Right renal pelvis (tissue), 4 donors: ENCODE measurements at regions not wholly inside any gene's neighbourhood (a gene's known extent, or its start where the extent isn't known, plus 50 kb on each side); places are given as distances from the start of the nearest gene placed in this dataset.

Source experiments
- DNase-seq, 4 donors: peaks; one replicate each; pipeline ENCODE4 v3.0.0-alpha.2; 2013; ENCODE audit warnings: low read depth in 4 of 4, low spot score in 3 of 4, missing footprints in 1 of 4

GRCh38 chr7:124364283-124364682 lies 331.4 kb upstream of the TMEM229A start:
- DNase-seq: no peak

- DNase-seq: no peak
These were observed 321.3 kb upstream of the TMEM229A start for GRCh38 chr7:124354201-124354600.

- DNase-seq: no peak
These were observed 319.1 kb upstream of the TMEM229A start for GRCh38 chr7:124351950-124352349.

- DNase-seq: no peak
These were observed 316.6 kb upstream of the TMEM229A start for GRCh38 chr7:124349443-124349842.

GRCh38 chr7:124338861-124339260 lies 306.0 kb upstream of the TMEM229A start:
- DNase-seq: no peak

GRCh38 chr7:124330731-124331407 lies 298.0 kb upstream of the TMEM229A start:
- DNase-seq: no peak

- no peak for DNase-seq
These were observed 295.9 kb upstream of the TMEM229A start for GRCh38 chr7:124328774-124329173.

GRCh38 chr7:124324262-124324661 lies 291.4 kb upstream of the TMEM229A start:
- no peak for DNase-seq

GRCh38 chr7:124323597-124323996 lies 290.7 kb upstream of the TMEM229A start:
- DNase-seq: no peak

GRCh38 chr7:124322561-124322960 lies 289.7 kb upstream of the TMEM229A start:
- no peak for DNase-seq

- no peak for DNase-seq
These were observed 286.0 kb upstream of the TMEM229A start for GRCh38 chr7:124318721-124319450.

- DNase-seq: no peak
These were observed 278.1 kb upstream of the TMEM229A start for GRCh38 chr7:124310934-124311390.

GRCh38 chr7:124308384-124308783 lies 275.5 kb upstream of the TMEM229A start:
- no peak for DNase-seq

- DNase-seq: no peak
These were observed 262.4 kb upstream of the TMEM229A start for GRCh38 chr7:124295289-124295688.

GRCh38 chr7:124284937-124285336 lies 252.1 kb upstream of the TMEM229A start:
- DNase-seq: no peak

- no peak for DNase-seq
These were observed 243.2 kb upstream of the TMEM229A start for GRCh38 chr7:124276005-124276622.

- no peak for DNase-seq
These were observed 242.5 kb upstream of the TMEM229A start for GRCh38 chr7:124275411-124275810.

- no peak for DNase-seq
These were observed 236.9 kb upstream of the TMEM229A start for GRCh38 chr7:124269774-124270173.

GRCh38 chr7:124267154-124267553 lies 234.3 kb upstream of the TMEM229A start:
- DNase-seq: no peak

GRCh38 chr7:124263232-124263827 lies 230.5 kb upstream of the TMEM229A start:
- no peak for DNase-seq

- DNase-seq: no peak
These were observed 228.8 kb upstream of the TMEM229A start for GRCh38 chr7:124261710-124262109.
